K562 (cell line): ENCODE measurements at regions not wholly inside any gene's neighbourhood (a gene's known extent, or its start where the extent isn't known, plus 50 kb on each side); places are given as distances from the start of the nearest gene placed in this dataset.

Experiments
- ATAC-seq: fragments of 200-7000 bp; cut with Tn5 transposase; 3 replicates; pipeline ENCODE4 v1.9.1; 2020; ENCODE audit warnings: moderate library complexity
- BruUV-seq: library from RNA; stranded (reverse); fragments of 400-500 nt; replicated peaks from 2 replicates; lab custom pipeline; 2021; lab: Mats Ljungman, UMichigan
- CTCF ChIA-PET: fragments of 300-600 bp; formaldehyde crosslinking; extraction: SDS; loops from one replicate; lab custom pipeline; 2021; ENCODE audit warnings: low intra/inter-chr PET ratio; lab: Yijun Ruan, JAX
- POLR2A ChIA-PET: fragments of 300-600, 350-650 bp; sonication (Branson Sonifier 250); formaldehyde crosslinking; extraction: SDS; loops from one replicate; lab custom pipeline; 2021; ENCODE audit warnings: antibody characterized with exemption, inconsistent platforms; lab: Yijun Ruan, JAX
- DNase-seq, 4 experiments: peaks; one replicate each; pipeline versions ENCODE4 v3.0.0 to v3.0.0-alpha.2; 2011 to 2018; ENCODE audit warnings: low spot score in 3 of 4, mixed read lengths in 3 of 4; ENCODE audit errors: extremely low read depth in 1 of 4
- FAIRE-seq: peaks from 2 replicates; lab custom pipeline; 2011; peaks lifted over from hg19 to GRCh38; lab: Jason Lieb, UNC
- H2AFZ ChIP-seq: 2 replicates; pipeline ENCODE4 v1.6.0; 2011; ENCODE audit warnings: low read depth, low read length, control low read depth, inconsistent platforms
- H3K27ac ChIP-seq: fragments of 200-600 bp; 3 replicates; pipeline ENCODE4 v1.8.0; 2011; ENCODE audit warnings: low read depth, mild to moderate bottlenecking, control low read depth, inconsistent platforms, low read length, moderate library complexity, mixed read lengths; ENCODE audit errors: extremely low read depth
- H3K27me3 ChIP-seq, 2 experiments: fragments of 300-600 bp in 1 of 2; 2 replicates in 1 of 2; 3 replicates in 1 of 2; pipeline versions ENCODE4 v1.6.0 to v1.8.0; 2011; ENCODE audit warnings: inconsistent platforms in 2 of 2, low read length in 2 of 2, mild to moderate bottlenecking in 1 of 2, mixed read lengths in 1 of 2, moderate library complexity in 1 of 2; ENCODE audit not compliant: control insufficient read depth in 2 of 2, insufficient read depth in 2 of 2
- H3K36me3 ChIP-seq: fragments of 300-600 bp; 3 replicates; pipeline ENCODE4 v1.8.0; 2011; ENCODE audit warnings: mild to moderate bottlenecking, low read length, inconsistent platforms; ENCODE audit not compliant: control insufficient read depth, insufficient read depth
- H3K4me1 ChIP-seq, 2 experiments: fragments of 200-600 bp in 1 of 2; replicated peaks in 1 of 2; 2 replicates in 1 of 2; 3 replicates in 1 of 2; pipeline versions ENCODE4 v1.5.1 to v1.8.0; 2011; ENCODE audit warnings: inconsistent platforms in 2 of 2, low read length in 2 of 2, mild to moderate bottlenecking in 1 of 2, mixed read lengths in 1 of 2, moderate library complexity in 1 of 2; ENCODE audit not compliant: control insufficient read depth in 2 of 2, insufficient read depth in 2 of 2
- H3K4me2 ChIP-seq: 2 replicates; pipeline ENCODE4 v1.6.1; 2011; ENCODE audit warnings: low read length, control low read depth, inconsistent platforms, mixed read lengths; ENCODE audit not compliant: insufficient read depth
- H3K4me3 ChIP-seq: fragments of 200-600 bp; sonication (generic), shearing (Covaris generic); 2 replicates; pipeline ENCODE4 v1.5.1; 2016; ENCODE audit warnings: control low read depth, inconsistent platforms
- H3K79me2 ChIP-seq: fragments of 200-600 bp; 3 replicates; pipeline ENCODE4 v1.8.0; 2011; ENCODE audit warnings: low read length, inconsistent platforms; ENCODE audit not compliant: control insufficient read depth, insufficient read depth
- H3K9ac ChIP-seq, 2 experiments: 2 replicates each; pipeline versions ENCODE4 v1.6.0 to v1.6.1; 2011; ENCODE audit warnings: low read depth in 2 of 2, low read length in 2 of 2, control low read depth in 1 of 2, inconsistent platforms in 1 of 2, mild to moderate bottlenecking in 1 of 2, mixed read lengths in 1 of 2; ENCODE audit not compliant: insufficient read depth in 1 of 2
- H3K9me1 ChIP-seq: one replicate; pipeline ENCODE4 v1.6.0; 2011; ENCODE audit warnings: inconsistent platforms, mild to moderate bottlenecking, low read length, moderate library complexity; ENCODE audit not compliant: control insufficient read depth, insufficient read depth
- H3K9me3 ChIP-seq: replicated peaks from 2 replicates; pipeline ENCODE4 v1.5.1; 2011; ENCODE audit warnings: low read depth, low read length, inconsistent platforms; ENCODE audit not compliant: control insufficient read depth, insufficient read depth
- H4K20me1 ChIP-seq: replicated peaks from 2 replicates; pipeline ENCODE4 v1.6.1; 2011; ENCODE audit warnings: low read length, inconsistent platforms, mixed read lengths; ENCODE audit not compliant: control insufficient read depth, insufficient read depth
- COPS2 ChIP-seq: fragments of 450-650 bp; conservative IDR thresholded peaks from 2 replicates; pipeline ENCODE4 v1.6.1; 2016; ENCODE audit warnings: mild to moderate bottlenecking, moderate library complexity
- DDX20 ChIP-seq: fragments of 450-650 bp; IDR thresholded peaks from 2 replicates; pipeline ENCODE4 v1.6.1; 2016; ENCODE audit warnings: missing genetic modification characterization, low read depth, mild to moderate bottlenecking, missing compliant biosample characterization, moderate library complexity
- KDM5B ChIP-seq: fragments of 200-600 bp; sonication (generic); IDR thresholded peaks from 2 replicates; pipeline ENCODE4 v1.6.1; 2012; ENCODE audit warnings: low read depth, mild to moderate bottlenecking, moderate library complexity, low read length, control low read depth, inconsistent platforms; ENCODE audit not compliant: insufficient replicate concordance
- KLF1 ChIP-seq: fragments of 450-650 bp; IDR thresholded peaks from 2 replicates; pipeline ENCODE4 v1.6.1; 2016; ENCODE audit warnings: missing genetic modification characterization, missing compliant biosample characterization
- LCOR ChIP-seq: sonication (generic); formaldehyde crosslinking; IDR thresholded peaks from 2 replicates; pipeline ENCODE4 v1.8.0; 2022; ENCODE audit warnings: mild to moderate bottlenecking, missing genetic modification reagents
- NR2C2 ChIP-seq, 2 experiments: fragments of 200-800 bp in 1 of 2; sonication (Bioruptor generic) in 1 of 2; sonication (generic) in 1 of 2; formaldehyde crosslinking in 1 of 2; IDR thresholded peaks; 2 replicates each; pipeline versions ENCODE4 v1.6.1 to v1.8.0; 2016 to 2022; ENCODE audit warnings: mild to moderate bottlenecking in 1 of 2, missing compliant biosample characterization in 1 of 2, missing genetic modification characterization in 1 of 2, missing genetic modification reagents in 1 of 2
- NRF1 ChIP-seq, 2 experiments: fragments of 450-650 bp; IDR thresholded peaks in 1 of 2; conservative IDR thresholded peaks in 1 of 2; 2 replicates each; pipeline ENCODE4 v1.6.1; 2014; ENCODE audit warnings: mild to moderate bottlenecking in 2 of 2
- POLR2AphosphoS2 ChIP-seq: IDR thresholded peaks from 2 replicates; pipeline ENCODE4 v1.6.1; 2012; ENCODE audit warnings: low read length, improper control_type of control experiment
- SRSF1 ChIP-seq: fragments of 200-400 bp; formaldehyde crosslinking; IDR thresholded peaks from 2 replicates; pipeline ENCODE4 v1.6.1; 2017; ENCODE audit warnings: mild to moderate bottlenecking, low read depth, low read length, moderate library complexity
- WGBS: fragments of 100-300 bp; shearing (Covaris generic); methylation state at CpG from one replicate; pipeline ENCODE4 v1.1.6; 2016; ENCODE audit warnings: low coverage, mixed read lengths; ENCODE audit not compliant: insufficient coverage; ENCODE audit errors: missing lambda C conversion rate; 5-methylcytosine and 5-hydroxymethylcytosine counted together
- in situ Hi-C: fragments of 300-500 bp; cut with MboI; formaldehyde crosslinking; loops from 4 replicates; pipeline ENCODE4 v1.15.0; 2018; ENCODE audit warnings: inconsistent platforms, mixed read lengths
- intact Hi-C: fragments of 100-400 bp; cut with micrococcal nuclease; formaldehyde crosslinking; loops from 2 replicates; pipeline ENCODE4 v1.14.2; 2022
- TF ChIP-seq, protein P1 (sequence below): sonication (generic); IDR thresholded peaks from 2 replicates; pipeline ENCODE4 v1.6.1; 2016
- TF ChIP-seq, protein P2 (sequence below): fragments of 250-450 bp; sonication (Bioruptor Pico); IDR thresholded peaks from 2 replicates; pipeline ENCODE4 v1.5.1; 2021; ENCODE audit warnings: mild to moderate bottlenecking
- TF ChIP-seq, protein P3 (sequence below): IDR thresholded peaks from 2 replicates; pipeline ENCODE4 v1.6.1; 2012; ENCODE audit warnings: low read depth, low read length, improper control_type of control experiment, borderline replicate concordance

DNA sequence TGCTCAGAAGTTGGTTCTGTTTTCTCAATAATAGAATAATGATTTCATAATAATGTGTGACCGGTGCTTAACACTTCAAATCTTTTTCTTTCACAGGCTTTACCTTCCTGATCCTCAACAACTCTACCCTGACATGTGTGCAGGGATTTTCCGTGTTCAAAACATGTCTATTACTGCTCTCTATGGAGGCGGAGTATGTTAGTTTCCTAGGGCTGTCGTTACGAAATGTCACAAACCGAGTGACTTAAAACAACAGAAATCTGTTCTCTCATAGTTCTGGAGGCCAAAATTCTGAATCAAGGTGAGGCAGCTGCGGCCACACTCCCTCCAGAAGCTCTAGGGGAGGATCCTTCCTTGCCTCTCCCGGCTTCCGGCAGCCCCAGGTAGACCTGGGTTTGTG, 186.2 kb upstream of the VASH1 start (continued):
- TF ChIP-seq DDX20 (no peak), SRSF1 (no peak), NR2C2 (CRISPR knock-in tag; IDR thresholded peaks at IDR 0.05) (no peak), NR2C2 (tag; IDR thresholded peaks at IDR 0.05) (no peak), COPS2 (no peak)
- TF ChIP-seq, all 486 proteins: peak for 0

DNA sequence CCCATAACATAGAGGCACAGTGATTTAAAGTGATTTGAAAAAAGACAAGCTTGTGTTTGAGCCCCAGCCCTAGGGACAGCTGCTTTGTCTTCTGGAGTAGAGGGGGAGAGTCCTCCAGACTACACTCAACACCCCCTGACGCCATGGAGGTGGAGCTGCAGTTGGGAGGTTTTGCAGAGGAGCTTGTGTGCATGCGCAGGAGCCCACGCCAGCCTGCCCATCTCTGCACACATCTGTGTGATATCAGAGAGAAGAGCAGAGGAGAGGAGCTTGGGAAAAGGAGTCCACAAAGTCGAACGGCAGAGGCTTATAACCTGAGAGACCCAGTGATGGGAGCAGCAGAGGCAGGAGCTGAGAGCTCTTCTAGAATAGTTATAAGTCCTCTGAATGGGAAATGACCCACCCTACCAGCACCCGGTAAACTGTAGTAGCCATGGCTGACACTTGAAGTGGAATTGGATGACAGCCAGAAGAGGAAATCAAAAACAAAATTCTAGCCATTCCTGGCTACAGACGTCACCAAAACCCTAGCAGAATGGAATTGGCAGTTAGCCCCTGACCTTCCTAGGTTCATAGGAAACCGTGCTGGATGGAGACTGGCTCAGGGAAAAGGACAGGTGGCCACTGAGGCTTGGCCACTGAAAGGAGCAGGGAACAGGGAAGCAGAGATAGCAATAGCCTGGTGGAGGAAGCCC, 185.1 kb upstream of the VASH1 start:
- ATAC-seq = no peak
- 2% methylated on average over 7 of the region's 8 CpGs for WGBS
- CTCF ChIA-PET = no interaction called here
- H3K4me3 ChIP-seq = no peak overlapping the region
- H3K9ac ChIP-seq = no peak overlapping the region
- no TSS peak for BruUV-seq
- H3K4me1 ChIP-seq = no peaks in the 10 kb centered on the region
- H4K20me1 ChIP-seq = no peaks in the 10 kb centered on the region; the same call in 1 of the 2 replicates
- no peak overlapping the region for H3K27ac ChIP-seq
- POLR2A ChIA-PET = no interaction called here
- FAIRE-seq = no peak
- in situ Hi-C loops = no loop called here
- DNase-seq = no peak
- H3K4me2 ChIP-seq = no peak overlapping the region
- H3K36me3 ChIP-seq = no peaks in the 10 kb centered on the region
- no peak for TF ChIP-seq LCOR (CRISPR knock-in tag)
- no peak for TF ChIP-seq POLR2AphosphoS2
- TF ChIP-seq, protein P1, sequence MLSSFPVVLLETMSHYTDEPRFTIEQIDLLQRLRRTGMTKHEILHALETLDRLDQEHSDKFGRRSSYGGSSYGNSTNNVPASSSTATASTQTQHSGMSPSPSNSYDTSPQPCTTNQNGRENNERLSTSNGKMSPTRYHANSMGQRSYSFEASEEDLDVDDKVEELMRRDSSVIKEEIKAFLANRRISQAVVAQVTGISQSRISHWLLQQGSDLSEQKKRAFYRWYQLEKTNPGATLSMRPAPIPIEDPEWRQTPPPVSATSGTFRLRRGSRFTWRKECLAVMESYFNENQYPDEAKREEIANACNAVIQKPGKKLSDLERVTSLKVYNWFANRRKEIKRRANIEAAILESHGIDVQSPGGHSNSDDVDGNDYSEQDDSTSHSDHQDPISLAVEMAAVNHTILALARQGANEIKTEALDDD = no peak
- TF ChIP-seq NRF1 (conservative IDR thresholded peaks at IDR 0.05 in 1 of 2, IDR thresholded peaks at IDR 0.05 in 1 of 2) = peak; percentile 55 to 65
- TF ChIP-seq, protein P2, sequence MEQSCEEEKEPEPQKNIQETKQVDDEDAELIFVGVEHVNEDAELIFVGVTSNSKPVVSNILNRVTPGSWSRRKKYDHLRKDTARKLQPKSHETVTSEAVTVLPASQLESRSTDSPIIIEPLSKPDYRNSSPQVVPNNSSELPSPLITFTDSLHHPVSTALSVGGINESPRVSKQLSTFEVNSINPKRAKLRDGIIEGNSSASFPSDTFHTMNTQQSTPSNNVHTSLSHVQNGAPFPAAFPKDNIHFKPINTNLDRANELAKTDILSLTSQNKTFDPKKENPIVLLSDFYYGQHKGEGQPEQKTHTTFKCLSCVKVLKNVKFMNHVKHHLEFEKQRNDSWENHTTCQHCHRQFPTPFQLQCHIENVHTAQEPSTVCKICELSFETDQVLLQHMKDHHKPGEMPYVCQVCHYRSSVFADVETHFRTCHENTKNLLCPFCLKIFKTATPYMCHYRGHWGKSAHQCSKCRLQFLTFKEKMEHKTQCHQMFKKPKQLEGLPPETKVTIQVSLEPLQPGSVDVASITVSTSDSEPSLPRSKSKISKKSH = no peak
- TF ChIP-seq, protein P3, sequence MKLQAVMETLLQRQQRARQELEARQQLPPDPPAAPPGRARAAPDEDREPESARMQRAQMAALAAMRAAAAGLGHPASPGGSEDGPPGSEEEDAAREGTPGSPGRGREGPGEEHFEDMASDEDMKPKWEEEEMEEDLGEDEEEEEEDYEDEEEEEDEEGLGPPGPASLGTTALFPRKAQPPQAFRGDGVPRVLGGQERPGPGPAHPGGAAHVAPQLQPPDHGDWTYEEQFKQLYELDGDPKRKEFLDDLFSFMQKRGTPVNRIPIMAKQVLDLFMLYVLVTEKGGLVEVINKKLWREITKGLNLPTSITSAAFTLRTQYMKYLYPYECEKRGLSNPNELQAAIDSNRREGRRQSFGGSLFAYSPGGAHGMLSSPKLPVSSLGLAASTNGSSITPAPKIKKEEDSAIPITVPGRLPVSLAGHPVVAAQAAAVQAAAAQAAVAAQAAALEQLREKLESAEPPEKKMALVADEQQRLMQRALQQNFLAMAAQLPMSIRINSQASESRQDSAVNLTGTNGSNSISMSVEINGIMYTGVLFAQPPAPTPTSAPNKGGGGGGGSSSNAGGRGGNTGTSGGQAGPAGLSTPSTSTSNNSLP = no peak
- TF ChIP-seq KDM5B = no peak
- no peak for TF ChIP-seq KLF1 (tag)
- no peak overlapping the region for H2AFZ ChIP-seq
- no peaks in the 10 kb centered on the region for H3K9me3 ChIP-seq
- H3K27me3 ChIP-seq = peaks cover 0 to 23% of the 10 kb centered on the region in 2 experiments; a peak in 3 of 5 replicates
- intact Hi-C loops = no loop called here
- H3K9me1 ChIP-seq = no peaks in the 10 kb centered on the region
- no peaks in the 10 kb centered on the region for H3K79me2 ChIP-seq
